ENCODE measurements at regions not wholly inside any gene's neighbourhood (a gene's known extent, or its start where the extent isn't known, plus 50 kb on each side); places are given as distances from the start of the nearest gene placed in this dataset.

DNA sequence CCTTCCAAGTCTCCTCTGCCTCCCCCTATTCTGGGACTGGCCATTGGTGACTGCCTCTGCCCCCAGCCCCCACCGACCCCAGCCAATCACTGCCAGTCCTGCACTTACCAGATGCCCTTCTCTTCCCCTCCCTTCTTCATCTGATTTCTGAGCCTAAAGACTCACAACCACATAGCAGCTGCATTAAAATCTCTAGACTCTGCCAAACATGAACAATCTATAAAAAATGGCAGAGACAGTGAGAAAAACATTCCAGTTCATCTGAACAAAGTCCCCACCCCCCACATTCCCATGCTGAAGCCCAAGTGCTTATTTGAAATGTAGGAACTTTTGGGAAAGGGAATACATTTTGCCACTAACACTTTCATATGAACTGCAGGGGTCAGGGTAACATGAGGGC is 60.8 kb downstream of the KCTD12 start:
- TF ChIP-seq, protein P1, sequence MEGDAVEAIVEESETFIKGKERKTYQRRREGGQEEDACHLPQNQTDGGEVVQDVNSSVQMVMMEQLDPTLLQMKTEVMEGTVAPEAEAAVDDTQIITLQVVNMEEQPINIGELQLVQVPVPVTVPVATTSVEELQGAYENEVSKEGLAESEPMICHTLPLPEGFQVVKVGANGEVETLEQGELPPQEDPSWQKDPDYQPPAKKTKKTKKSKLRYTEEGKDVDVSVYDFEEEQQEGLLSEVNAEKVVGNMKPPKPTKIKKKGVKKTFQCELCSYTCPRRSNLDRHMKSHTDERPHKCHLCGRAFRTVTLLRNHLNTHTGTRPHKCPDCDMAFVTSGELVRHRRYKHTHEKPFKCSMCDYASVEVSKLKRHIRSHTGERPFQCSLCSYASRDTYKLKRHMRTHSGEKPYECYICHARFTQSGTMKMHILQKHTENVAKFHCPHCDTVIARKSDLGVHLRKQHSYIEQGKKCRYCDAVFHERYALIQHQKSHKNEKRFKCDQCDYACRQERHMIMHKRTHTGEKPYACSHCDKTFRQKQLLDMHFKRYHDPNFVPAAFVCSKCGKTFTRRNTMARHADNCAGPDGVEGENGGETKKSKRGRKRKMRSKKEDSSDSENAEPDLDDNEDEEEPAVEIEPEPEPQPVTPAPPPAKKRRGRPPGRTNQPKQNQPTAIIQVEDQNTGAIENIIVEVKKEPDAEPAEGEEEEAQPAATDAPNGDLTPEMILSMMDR (IDR thresholded peaks at IDR 0.05), result no peak
- no peak for TF ChIP-seq POLR2A (IDR thresholded peaks at IDR 0.05)

Data from testis (tissue), 2 donors.